GM21825 (cell line): ENCODE measurements at regions not wholly inside any gene's neighbourhood (a gene's known extent, or its start where the extent isn't known, plus 50 kb on each side); places are given as distances from the start of the nearest gene placed in this dataset.
"Not testable (repeated sequence)": the region's sequence is repeated elsewhere in the genome, so short reads cannot be mapped to it uniquely, and the experiment has no call there.

Experiments
- ATAC-seq: cut with Tn5 transposase; IDR thresholded peaks from one replicate; pipeline ENCODE4 v1.9.1; 2021; ENCODE audit warnings: mild to moderate bottlenecking, moderate library complexity; ENCODE audit not compliant: unreplicated experiment

- ATAC-seq = no peak
These were observed 467.1 kb upstream of the MGAT4C start for GRCh38 chr12:86723326-86723725.

- no peak for ATAC-seq
These were observed 465.7 kb upstream of the MGAT4C start for GRCh38 chr12:86721713-86722397.

- no peak for ATAC-seq
These were observed 463.2 kb upstream of the MGAT4C start for GRCh38 chr12:86719381-86719780.

- no peak for ATAC-seq
These were observed 456.9 kb upstream of the MGAT4C start for GRCh38 chr12:86713121-86713520.

- no peak for ATAC-seq
These were observed 456.2 kb upstream of the MGAT4C start for GRCh38 chr12:86712425-86712843.

GRCh38 chr12:86711731-86712130 lies 455.5 kb upstream of the MGAT4C start:
- ATAC-seq = no peak

- no peak for ATAC-seq
These were observed 453.9 kb upstream of the MGAT4C start for GRCh38 chr12:86710109-86710508.

GRCh38 chr12:86709017-86709416 lies 452.8 kb upstream of the MGAT4C start:
- ATAC-seq = not testable (repeated sequence)

GRCh38 chr12:86698641-86698980 lies 442.4 kb upstream of the MGAT4C start:
- ATAC-seq = no peak

GRCh38 chr12:86697916-86698640 lies 441.9 kb upstream of the MGAT4C start:
- ATAC-seq = no peak

GRCh38 chr12:86683568-86684304 lies 427.5 kb upstream of the MGAT4C start:
- no peak for ATAC-seq

- no peak for ATAC-seq
These were observed 424.9 kb upstream of the MGAT4C start for GRCh38 chr12:86681060-86681459.

GRCh38 chr12:86675197-86675596 lies 419.0 kb upstream of the MGAT4C start:
- ATAC-seq = no peak

- ATAC-seq = no peak
These were observed 414.8 kb upstream of the MGAT4C start for GRCh38 chr12:86670986-86671385.

GRCh38 chr12:86669010-86669409 lies 412.8 kb upstream of the MGAT4C start:
- no peak for ATAC-seq

GRCh38 chr12:86666316-86666715 lies 410.1 kb upstream of the MGAT4C start:
- no peak for ATAC-seq

- no peak for ATAC-seq
These were observed 407.5 kb upstream of the MGAT4C start for GRCh38 chr12:86663716-86664115.

- no peak for ATAC-seq
These were observed 407.0 kb upstream of the MGAT4C start for GRCh38 chr12:86663173-86663572.

GRCh38 chr12:86662464-86662863 lies 406.3 kb upstream of the MGAT4C start:
- no peak for ATAC-seq

GRCh38 chr12:86660488-86661147 lies 404.4 kb upstream of the MGAT4C start:
- no peak for ATAC-seq

- ATAC-seq = no peak
These were observed 403.8 kb upstream of the MGAT4C start for GRCh38 chr12:86659985-86660384.
